OCI-LY7 (cell line): ENCODE measurements at regions not wholly inside any gene's neighbourhood (a gene's known extent, or its start where the extent isn't known, plus 50 kb on each side); places are given as distances from the start of the nearest gene placed in this dataset.

Experiments used
- BruUV-seq: library from RNA; stranded (reverse); fragments of 400-500 nt; replicated peaks from 2 replicates; lab custom pipeline; 2021; lab: Mats Ljungman, UMichigan
- CTCF ChIA-PET: fragments of 300-600 bp; sonication (Branson Sonifier 250); formaldehyde crosslinking; loops from one replicate; lab custom pipeline; 2022; ENCODE audit warnings: antibody characterized with exemption; ENCODE audit not compliant: unreplicated experiment; lab: Charles Lee
- POLR2A ChIA-PET: fragments of 300-600 bp; sonication (Branson Sonifier 250); formaldehyde crosslinking; loops from one replicate; lab custom pipeline; 2022; ENCODE audit warnings: antibody characterized with exemption; lab: Charles Lee
- DNase-seq: peaks from one replicate; pipeline ENCODE4 v3.0.0-alpha.2; 2015; ENCODE audit warnings: low spot score
- H2AFZ ChIP-seq: fragments of 200-600 bp; sonication (generic), shearing (Covaris generic); 2 replicates; pipeline ENCODE4 v1.6.1; 2014; ENCODE audit warnings: mild to moderate bottlenecking, antibody characterized with exemption, low read length, moderate library complexity
- H3K27ac ChIP-seq: fragments of 200-600 bp; sonication (generic); 2 replicates; pipeline ENCODE4 v1.5.1; 2014; ENCODE audit warnings: mixed run types, low read depth, mild to moderate bottlenecking, moderate library complexity, low read length, inconsistent platforms; ENCODE audit not compliant: poor library complexity, severe bottlenecking
- H3K36me3 ChIP-seq: fragments of 200-600 bp; sonication (generic); 2 replicates; pipeline ENCODE4 v1.6.1; 2014; ENCODE audit warnings: mild to moderate bottlenecking, antibody characterized with exemption, low read length, moderate library complexity, mixed read lengths; ENCODE audit not compliant: insufficient read depth
- H3K4me1 ChIP-seq: fragments of 200-600 bp; sonication (generic); 2 replicates; pipeline ENCODE4 v1.5.1; 2014; ENCODE audit warnings: mild to moderate bottlenecking, low read length; ENCODE audit not compliant: insufficient read depth, poor library complexity, severe bottlenecking
- H3K4me2 ChIP-seq: fragments of 200-600 bp; sonication (generic); 2 replicates; pipeline ENCODE4 v1.6.1; 2014; ENCODE audit warnings: mild to moderate bottlenecking, low read length
- H3K4me3 ChIP-seq: fragments of 200-600 bp; sonication (generic); 2 replicates; pipeline ENCODE4 v1.5.1; 2014; ENCODE audit warnings: mild to moderate bottlenecking, low read depth, low read length; ENCODE audit not compliant: poor library complexity, severe bottlenecking
- H3K79me2 ChIP-seq: fragments of 200-600 bp; sonication (generic); 2 replicates; pipeline ENCODE4 v1.6.1; 2016; ENCODE audit warnings: low read depth, mild to moderate bottlenecking, low read length, moderate library complexity, mixed read lengths; ENCODE audit not compliant: insufficient read depth
- H3K9me2 ChIP-seq: fragments of 200-600 bp; sonication (generic); 2 replicates; pipeline ENCODE4 v1.6.1; 2016; ENCODE audit warnings: mild to moderate bottlenecking, low read length, mixed read lengths; ENCODE audit not compliant: insufficient read depth
- H3K9me3 ChIP-seq: fragments of 200-600 bp; sonication (generic); 2 replicates; pipeline ENCODE4 v1.6.1; 2014; ENCODE audit warnings: mild to moderate bottlenecking, mixed run types, low read length, mixed read lengths
- H4K20me1 ChIP-seq: fragments of 200-600 bp; sonication (generic); 2 replicates; pipeline ENCODE4 v1.6.1; 2014; ENCODE audit warnings: mild to moderate bottlenecking, antibody characterized with exemption, low read length, moderate library complexity, mixed read lengths; ENCODE audit not compliant: insufficient read depth
- EZH2phosphoT487 ChIP-seq: fragments of 200-600 bp; sonication (generic); IDR thresholded peaks from 2 replicates; pipeline ENCODE4 v1.6.1; 2018; ENCODE audit warnings: low read depth, borderline replicate concordance, mild to moderate bottlenecking, mixed run types, antibody characterized with exemption, low read length, moderate library complexity, mixed read lengths
- intact Hi-C: fragments of 100-400 bp; cut with micrococcal nuclease; formaldehyde crosslinking; loops from one replicate; pipeline ENCODE4 v1.10.0; 2022; ENCODE audit not compliant: unreplicated experiment
- TF ChIP-seq, protein P1 (sequence below): fragments of 200-600 bp; sonication (generic); conservative IDR thresholded peaks from 2 replicates; pipeline ENCODE4 v1.5.1; 2014; ENCODE audit warnings: mild to moderate bottlenecking, antibody characterized with exemption, low read length, moderate library complexity, mixed read lengths

GRCh38 chr4:99708551-99708950 is 50.9 kb upstream of the C4orf54 start:
- Histone ChIP-seq H2AFZ (no peak overlapping the region), H4K20me1 (no peaks in the 10 kb centered on the region)

More at GRCh38 chr4:99708551-99708950, 50.9 kb upstream of the C4orf54 start:
- H3K4me2 ChIP-seq, result no peak overlapping the region
- H3K9me3 ChIP-seq, result no peaks in the 10 kb centered on the region
- TF ChIP-seq, protein P1, sequence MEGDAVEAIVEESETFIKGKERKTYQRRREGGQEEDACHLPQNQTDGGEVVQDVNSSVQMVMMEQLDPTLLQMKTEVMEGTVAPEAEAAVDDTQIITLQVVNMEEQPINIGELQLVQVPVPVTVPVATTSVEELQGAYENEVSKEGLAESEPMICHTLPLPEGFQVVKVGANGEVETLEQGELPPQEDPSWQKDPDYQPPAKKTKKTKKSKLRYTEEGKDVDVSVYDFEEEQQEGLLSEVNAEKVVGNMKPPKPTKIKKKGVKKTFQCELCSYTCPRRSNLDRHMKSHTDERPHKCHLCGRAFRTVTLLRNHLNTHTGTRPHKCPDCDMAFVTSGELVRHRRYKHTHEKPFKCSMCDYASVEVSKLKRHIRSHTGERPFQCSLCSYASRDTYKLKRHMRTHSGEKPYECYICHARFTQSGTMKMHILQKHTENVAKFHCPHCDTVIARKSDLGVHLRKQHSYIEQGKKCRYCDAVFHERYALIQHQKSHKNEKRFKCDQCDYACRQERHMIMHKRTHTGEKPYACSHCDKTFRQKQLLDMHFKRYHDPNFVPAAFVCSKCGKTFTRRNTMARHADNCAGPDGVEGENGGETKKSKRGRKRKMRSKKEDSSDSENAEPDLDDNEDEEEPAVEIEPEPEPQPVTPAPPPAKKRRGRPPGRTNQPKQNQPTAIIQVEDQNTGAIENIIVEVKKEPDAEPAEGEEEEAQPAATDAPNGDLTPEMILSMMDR, result no peak
- TF ChIP-seq EZH2phosphoT487, result no peak
- ChIA-PET CTCF (no interaction called here), POLR2A (interaction anchor here (0.5 to 0.6 kb wide), 2 partner anchors 35 to 295 kb away, joined by 3 read pairs; no protein-coding TSS in a partner anchor)
- DNase-seq, result no peak
- intact Hi-C loops, result no loop called here
- no peak overlapping the region for H3K4me3 ChIP-seq
- no peaks in the 10 kb centered on the region for H3K9me2 ChIP-seq
- H3K79me2 ChIP-seq, result no peaks in the 10 kb centered on the region
- no TSS peak for BruUV-seq
- no peaks in the 10 kb centered on the region for H3K4me1 ChIP-seq
- no peak overlapping the region for H3K27ac ChIP-seq
- no peaks in the 10 kb centered on the region for H3K36me3 ChIP-seq
